GM23338 (cell line): ENCODE measurements at regions not wholly inside any gene's neighbourhood (a gene's known extent, or its start where the extent isn't known, plus 50 kb on each side); places are given as distances from the start of the nearest gene placed in this dataset.

Experiments used
- ATAC-seq: fragments of 200-7000 bp; cut with Tn5 transposase; 3 replicates; pipeline ENCODE4 v1.9.1; 2020
- DNase-seq: peaks from one replicate; pipeline ENCODE4 v3.0.0-alpha.2; 2015; ENCODE audit warnings: low spot score
- H2AFZ ChIP-seq: fragments of 200-600 bp; sonication (generic); 2 replicates; pipeline ENCODE4 v1.8.0; 2016; ENCODE audit warnings: antibody characterized with exemption, mild to moderate bottlenecking, moderate library complexity
- H3F3A ChIP-seq: fragments of 200-600 bp; sonication (generic); replicated peaks from 2 replicates; pipeline ENCODE4 v1.8.0; 2017; ENCODE audit warnings: antibody characterized with exemption, mixed run types, low read depth
- H3K27ac ChIP-seq: fragments of 200-600 bp; sonication (generic); 2 replicates; pipeline ENCODE4 v1.6.1; 2016; ENCODE audit warnings: low read depth
- H3K27me3 ChIP-seq: fragments of 200-600 bp; sonication (generic); 2 replicates; pipeline ENCODE4 v1.8.0; 2016; ENCODE audit warnings: mild to moderate bottlenecking, mixed run types, moderate library complexity; ENCODE audit not compliant: insufficient read depth
- H3K36me3 ChIP-seq: fragments of 200-600 bp; sonication (generic); 2 replicates; pipeline ENCODE4 v1.8.0; 2016; ENCODE audit warnings: mild to moderate bottlenecking; ENCODE audit not compliant: insufficient read depth
- H3K4me1 ChIP-seq: fragments of 200-600 bp; sonication (generic); 2 replicates; pipeline ENCODE4 v1.8.0; 2016; ENCODE audit warnings: mild to moderate bottlenecking, moderate library complexity; ENCODE audit not compliant: insufficient read depth
- H3K4me2 ChIP-seq: fragments of 200-600 bp; sonication (generic); 2 replicates; pipeline ENCODE4 v1.7.1; 2017; ENCODE audit warnings: mixed run types
- H3K4me3 ChIP-seq: fragments of 200-600 bp; sonication (generic); 2 replicates; pipeline ENCODE4 v1.6.1; 2016; ENCODE audit warnings: mixed run types
- H3K79me2 ChIP-seq: fragments of 200-600 bp; sonication (generic); replicated peaks from 2 replicates; pipeline ENCODE4 v1.8.0; 2017; ENCODE audit warnings: mild to moderate bottlenecking; ENCODE audit not compliant: insufficient read depth
- H3K9me2 ChIP-seq: fragments of 200-600 bp; sonication (generic); 2 replicates; pipeline ENCODE4 v1.8.0; 2017; ENCODE audit not compliant: insufficient read depth
- H4K20me1 ChIP-seq: fragments of 200-600 bp; sonication (generic); replicated peaks from 2 replicates; pipeline ENCODE4 v1.8.0; 2017; ENCODE audit warnings: mild to moderate bottlenecking; ENCODE audit not compliant: insufficient read depth
- H3K27ac Mint-ChIP-seq: 2 replicates; pipeline ENCODE4 v1.8.0; 2020; ENCODE audit warnings: inconsistent platforms, mild to moderate bottlenecking, moderate library complexity, mixed read lengths
- H3K27me3 Mint-ChIP-seq: 3 replicates; pipeline ENCODE4 v1.8.0; 2022; ENCODE audit warnings: low read depth, mild to moderate bottlenecking, moderate library complexity, mixed read lengths, inconsistent platforms; ENCODE audit not compliant: insufficient read depth, poor library complexity
- H3K36me3 Mint-ChIP-seq: 3 replicates; pipeline ENCODE4 v1.8.0; 2021; ENCODE audit warnings: low read depth, mild to moderate bottlenecking, inconsistent platforms, moderate library complexity, mixed read lengths
- H3K4me1 Mint-ChIP-seq: 3 replicates; pipeline ENCODE4 v1.8.0; 2020; ENCODE audit warnings: mild to moderate bottlenecking, inconsistent platforms, mixed read lengths
- H3K4me3 Mint-ChIP-seq: 3 replicates; pipeline ENCODE4 v1.8.0; 2021; ENCODE audit warnings: moderate library complexity, mild to moderate bottlenecking, inconsistent platforms, mixed read lengths
- H3K9me3 Mint-ChIP-seq: 3 replicates; pipeline ENCODE4 v1.8.0; 2020; ENCODE audit warnings: moderate library complexity, mild to moderate bottlenecking, inconsistent platforms, mixed read lengths
- CREB1 ChIP-seq: fragments of 250-450 bp; sonication (Bioruptor Pico); IDR thresholded peaks from 2 replicates; pipeline ENCODE4 v1.5.0; 2020; ENCODE audit warnings: low read depth, mild to moderate bottlenecking, moderate library complexity
- EZH2phosphoT487 ChIP-seq: fragments of 200-600 bp; sonication (generic); IDR thresholded peaks from one replicate; pipeline ENCODE4 v1.8.1; 2018; ENCODE audit warnings: antibody characterized with exemption; ENCODE audit not compliant: unreplicated experiment
- JUNB ChIP-seq: IDR thresholded peaks from one replicate; pipeline ENCODE4 v1.6.1; 2016; ENCODE audit warnings: antibody characterized with exemption; ENCODE audit not compliant: unreplicated experiment
- NANOG ChIP-seq: IDR thresholded peaks from 2 replicates; pipeline ENCODE4 v1.6.1; 2016; ENCODE audit warnings: antibody characterized with exemption, borderline replicate concordance
- POLR2AphosphoS5 ChIP-seq: IDR thresholded peaks from 2 replicates; pipeline ENCODE4 v1.6.1; 2016; ENCODE audit warnings: antibody characterized with exemption, low read depth
- REST ChIP-seq: IDR thresholded peaks from one replicate; pipeline ENCODE4 v1.6.1; 2018; ENCODE audit warnings: antibody characterized with exemption; ENCODE audit not compliant: unreplicated experiment
- STAT1 ChIP-seq: IDR thresholded peaks from one replicate; pipeline ENCODE4 v1.6.1; 2016; ENCODE audit warnings: antibody characterized with exemption; ENCODE audit not compliant: unreplicated experiment
- ZNF114 ChIP-seq: fragments of 250-450 bp; sonication (Bioruptor Pico); IDR thresholded peaks from 2 replicates; pipeline ENCODE4 v1.5.0; 2020; ENCODE audit warnings: mild to moderate bottlenecking, moderate library complexity
- TF ChIP-seq, protein P1 (sequence below): fragments of 250-450 bp; sonication (Bioruptor Pico); IDR thresholded peaks from 2 replicates; pipeline ENCODE4 v1.5.0; 2020; ENCODE audit warnings: mild to moderate bottlenecking, moderate library complexity
- TF ChIP-seq, protein P2 (sequence below), 2 experiments: fragments of 200-600 bp in 1 of 2; sonication (generic) in 1 of 2; conservative IDR thresholded peaks; 2 replicates each; pipeline versions ENCODE4 v1.5.1 to v1.6.1; 2016 to 2017; ENCODE audit warnings: antibody characterized with exemption in 2 of 2, low read depth in 2 of 2, mild to moderate bottlenecking in 2 of 2, moderate library complexity in 1 of 2

DNA sequence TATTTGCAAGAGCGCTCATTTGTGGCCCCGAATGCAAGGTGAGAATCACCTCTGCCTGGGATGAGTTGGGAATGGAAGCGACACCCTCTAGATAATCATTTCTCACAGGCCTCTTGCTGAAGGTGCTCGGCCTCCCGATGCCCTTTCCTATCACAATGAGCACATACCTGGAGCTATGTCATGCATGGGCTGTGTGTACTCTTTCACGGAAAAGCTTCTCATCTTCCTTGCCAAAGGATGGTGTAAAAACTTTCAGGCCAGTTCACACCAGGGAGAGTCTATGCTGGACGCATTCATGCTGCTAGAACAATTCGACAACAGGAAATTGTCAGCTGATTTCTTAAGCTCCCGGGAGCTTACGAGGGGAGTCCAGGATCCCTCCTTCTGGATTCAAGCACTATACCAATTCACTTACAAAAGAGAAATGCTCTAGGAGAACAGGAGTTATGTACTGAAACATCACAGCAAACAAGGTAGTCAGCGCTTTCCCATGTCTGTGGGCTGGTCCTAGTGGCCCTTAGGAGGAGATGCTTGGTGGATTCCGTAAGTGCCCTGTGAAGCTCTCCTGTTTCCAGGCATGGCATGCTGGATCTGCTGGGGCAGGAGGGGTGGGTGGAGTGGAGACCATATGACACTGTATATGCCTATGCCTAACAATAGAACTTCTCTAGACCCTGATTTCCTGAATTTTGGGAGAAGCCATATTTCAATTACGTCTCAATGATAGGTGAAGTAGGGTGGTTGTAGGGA is 53.1 kb upstream of the B3GAT1 start:
- no peaks in the 10 kb centered on the region for H3F3A ChIP-seq
- Mint-ChIP-seq H3K27me3 (peaks cover 19% of the 10 kb centered on the region), H3K27ac (no peak overlapping the region), H3K9me3 (no peaks in the 10 kb centered on the region; the same call in 2 of the 3 replicates), H3K4me1 (peaks cover 30% of the 10 kb centered on the region), H3K4me3 (no peak overlapping the region; the same call in 2 of the 3 replicates), H3K36me3 (no peaks in the 10 kb centered on the region)
- H4K20me1 ChIP-seq = no peaks in the 10 kb centered on the region
- H3K36me3 ChIP-seq = no peaks in the 10 kb centered on the region
- no peak overlapping the region for H2AFZ ChIP-seq
- no peaks in the 10 kb centered on the region for H3K79me2 ChIP-seq
- DNase-seq = no peak
- peaks cover 3% of the 10 kb centered on the region; the same call in 1 of the 2 replicates for H3K27me3 ChIP-seq
- no peak overlapping the region for H3K27ac ChIP-seq
- ATAC-seq = no peak
- TF ChIP-seq JUNB = no peak
- no peak overlapping the region for H3K4me2 ChIP-seq
- H3K4me1 ChIP-seq = peaks cover 11% of the 10 kb centered on the region; the same call in 1 of the 2 replicates
- no peak overlapping the region for H3K4me3 ChIP-seq
- 0 out of 2 replicates have a peak, but pooled peaks cover under 1% of the 10 kb centered on the region for H3K9me2 ChIP-seq

DNA sequence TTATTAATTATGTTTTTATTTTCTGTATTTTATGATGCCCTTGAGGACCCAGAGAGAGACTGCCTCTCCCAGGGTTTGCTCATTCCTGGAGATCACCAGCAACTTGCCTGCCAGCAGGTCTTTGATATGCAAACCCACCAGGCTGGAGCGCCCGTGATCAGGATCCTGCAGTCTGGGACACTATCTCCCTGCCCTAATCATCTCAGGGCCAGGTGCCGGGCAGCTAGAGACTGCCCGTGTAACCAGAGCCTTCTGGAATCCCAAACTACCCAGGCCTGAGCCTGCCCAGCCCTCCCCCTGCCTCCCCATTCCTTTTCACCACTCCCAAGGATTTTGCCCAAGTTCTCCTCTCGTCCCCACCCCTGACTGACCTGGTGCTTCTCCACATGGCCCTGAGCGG is 52.2 kb upstream of the B3GAT1 start:
- no peak overlapping the region for H2AFZ ChIP-seq
- no peaks in the 10 kb centered on the region for H4K20me1 ChIP-seq
- no peaks in the 10 kb centered on the region for H3K9me2 ChIP-seq
- no peak overlapping the region for H3K4me3 ChIP-seq
- H3K27ac ChIP-seq = no peak overlapping the region
- Mint-ChIP-seq H3K4me3 (no peak overlapping the region), H3K27ac (no peak overlapping the region), H3K9me3 (no peaks in the 10 kb centered on the region), H3K4me1 (peaks cover 34% of the 10 kb centered on the region), H3K27me3 (peaks cover 17% of the 10 kb centered on the region), H3K36me3 (no peaks in the 10 kb centered on the region)
- no peaks in the 10 kb centered on the region for H3K79me2 ChIP-seq
- H3F3A ChIP-seq = no peaks in the 10 kb centered on the region
- H3K4me2 ChIP-seq = no peak overlapping the region
- peak; percentile 72 for ATAC-seq
- peaks cover 3% of the 10 kb centered on the region; the same call in 1 of the 2 replicates for H3K27me3 ChIP-seq
- no peaks in the 10 kb centered on the region for H3K36me3 ChIP-seq
- peaks cover 11% of the 10 kb centered on the region; the same call in 1 of the 2 replicates for H3K4me1 ChIP-seq
- DNase-seq = peak; percentile 44
- TF ChIP-seq STAT1 (no peak), REST (no peak), NANOG (no peak), JUNB (no peak), CREB1 (CRISPR knock-in tag) (no peak), EZH2phosphoT487 (no peak), POLR2AphosphoS5 (no peak), ZNF114 (no peak)
- TF ChIP-seq, protein P1, sequence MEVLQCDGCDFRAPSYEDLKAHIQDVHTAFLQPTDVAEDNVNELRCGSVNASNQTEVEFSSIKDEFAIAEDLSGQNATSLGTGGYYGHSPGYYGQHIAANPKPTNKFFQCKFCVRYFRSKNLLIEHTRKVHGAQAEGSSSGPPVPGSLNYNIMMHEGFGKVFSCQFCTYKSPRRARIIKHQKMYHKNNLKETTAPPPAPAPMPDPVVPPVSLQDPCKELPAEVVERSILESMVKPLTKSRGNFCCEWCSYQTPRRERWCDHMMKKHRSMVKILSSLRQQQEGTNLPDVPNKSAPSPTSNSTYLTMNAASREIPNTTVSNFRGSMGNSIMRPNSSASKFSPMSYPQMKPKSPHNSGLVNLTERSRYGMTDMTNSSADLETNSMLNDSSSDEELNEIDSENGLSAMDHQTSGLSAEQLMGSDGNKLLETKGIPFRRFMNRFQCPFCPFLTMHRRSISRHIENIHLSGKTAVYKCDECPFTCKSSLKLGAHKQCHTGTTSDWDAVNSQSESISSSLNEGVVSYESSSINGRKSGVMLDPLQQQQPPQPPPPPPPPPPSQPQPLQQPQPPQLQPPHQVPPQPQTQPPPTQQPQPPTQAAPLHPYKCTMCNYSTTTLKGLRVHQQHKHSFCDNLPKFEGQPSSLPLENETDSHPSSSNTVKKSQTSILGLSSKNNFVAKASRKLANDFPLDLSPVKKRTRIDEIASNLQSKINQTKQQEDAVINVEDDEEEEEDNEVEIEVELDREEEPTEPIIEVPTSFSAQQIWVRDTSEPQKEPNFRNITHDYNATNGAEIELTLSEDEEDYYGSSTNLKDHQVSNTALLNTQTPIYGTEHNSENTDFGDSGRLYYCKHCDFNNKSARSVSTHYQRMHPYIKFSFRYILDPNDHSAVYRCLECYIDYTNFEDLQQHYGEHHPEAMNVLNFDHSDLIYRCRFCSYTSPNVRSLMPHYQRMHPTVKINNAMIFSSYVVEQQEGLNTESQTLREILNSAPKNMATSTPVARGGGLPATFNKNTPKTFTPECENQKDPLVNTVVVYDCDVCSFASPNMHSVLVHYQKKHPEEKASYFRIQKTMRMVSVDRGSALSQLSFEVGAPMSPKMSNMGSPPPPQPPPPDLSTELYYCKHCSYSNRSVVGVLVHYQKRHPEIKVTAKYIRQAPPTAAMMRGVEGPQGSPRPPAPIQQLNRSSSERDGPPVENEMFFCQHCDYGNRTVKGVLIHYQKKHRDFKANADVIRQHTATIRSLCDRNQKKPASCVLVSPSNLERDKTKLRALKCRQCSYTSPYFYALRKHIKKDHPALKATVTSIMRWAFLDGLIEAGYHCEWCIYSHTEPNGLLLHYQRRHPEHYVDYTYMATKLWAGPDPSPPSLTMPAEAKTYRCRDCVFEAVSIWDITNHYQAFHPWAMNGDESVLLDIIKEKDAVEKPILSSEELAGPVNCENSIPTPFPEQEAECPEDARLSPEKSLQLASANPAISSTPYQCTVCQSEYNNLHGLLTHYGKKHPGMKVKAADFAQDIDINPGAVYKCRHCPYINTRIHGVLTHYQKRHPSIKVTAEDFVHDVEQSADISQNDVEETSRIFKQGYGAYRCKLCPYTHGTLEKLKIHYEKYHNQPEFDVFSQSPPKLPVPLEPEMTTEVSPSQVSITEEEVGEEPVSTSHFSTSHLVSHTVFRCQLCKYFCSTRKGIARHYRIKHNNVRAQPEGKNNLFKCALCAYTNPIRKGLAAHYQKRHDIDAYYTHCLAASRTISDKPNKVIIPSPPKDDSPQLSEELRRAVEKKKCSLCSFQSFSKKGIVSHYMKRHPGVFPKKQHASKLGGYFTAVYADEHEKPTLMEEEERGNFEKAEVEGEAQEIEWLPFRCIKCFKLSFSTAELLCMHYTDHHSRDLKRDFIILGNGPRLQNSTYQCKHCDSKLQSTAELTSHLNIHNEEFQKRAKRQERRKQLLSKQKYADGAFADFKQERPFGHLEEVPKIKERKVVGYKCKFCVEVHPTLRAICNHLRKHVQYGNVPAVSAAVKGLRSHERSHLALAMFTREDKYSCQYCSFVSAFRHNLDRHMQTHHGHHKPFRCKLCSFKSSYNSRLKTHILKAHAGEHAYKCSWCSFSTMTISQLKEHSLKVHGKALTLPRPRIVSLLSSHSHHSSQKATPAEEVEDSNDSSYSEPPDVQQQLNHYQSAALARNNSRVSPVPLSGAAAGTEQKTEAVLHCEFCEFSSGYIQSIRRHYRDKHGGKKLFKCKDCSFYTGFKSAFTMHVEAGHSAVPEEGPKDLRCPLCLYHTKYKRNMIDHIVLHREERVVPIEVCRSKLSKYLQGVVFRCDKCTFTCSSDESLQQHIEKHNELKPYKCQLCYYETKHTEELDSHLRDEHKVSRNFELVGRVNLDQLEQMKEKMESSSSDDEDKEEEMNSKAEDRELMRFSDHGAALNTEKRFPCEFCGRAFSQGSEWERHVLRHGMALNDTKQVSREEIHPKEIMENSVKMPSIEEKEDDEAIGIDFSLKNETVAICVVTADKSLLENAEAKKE (CRISPR knock-in tag) = no peak
- TF ChIP-seq, protein P2, sequence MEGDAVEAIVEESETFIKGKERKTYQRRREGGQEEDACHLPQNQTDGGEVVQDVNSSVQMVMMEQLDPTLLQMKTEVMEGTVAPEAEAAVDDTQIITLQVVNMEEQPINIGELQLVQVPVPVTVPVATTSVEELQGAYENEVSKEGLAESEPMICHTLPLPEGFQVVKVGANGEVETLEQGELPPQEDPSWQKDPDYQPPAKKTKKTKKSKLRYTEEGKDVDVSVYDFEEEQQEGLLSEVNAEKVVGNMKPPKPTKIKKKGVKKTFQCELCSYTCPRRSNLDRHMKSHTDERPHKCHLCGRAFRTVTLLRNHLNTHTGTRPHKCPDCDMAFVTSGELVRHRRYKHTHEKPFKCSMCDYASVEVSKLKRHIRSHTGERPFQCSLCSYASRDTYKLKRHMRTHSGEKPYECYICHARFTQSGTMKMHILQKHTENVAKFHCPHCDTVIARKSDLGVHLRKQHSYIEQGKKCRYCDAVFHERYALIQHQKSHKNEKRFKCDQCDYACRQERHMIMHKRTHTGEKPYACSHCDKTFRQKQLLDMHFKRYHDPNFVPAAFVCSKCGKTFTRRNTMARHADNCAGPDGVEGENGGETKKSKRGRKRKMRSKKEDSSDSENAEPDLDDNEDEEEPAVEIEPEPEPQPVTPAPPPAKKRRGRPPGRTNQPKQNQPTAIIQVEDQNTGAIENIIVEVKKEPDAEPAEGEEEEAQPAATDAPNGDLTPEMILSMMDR (conservative IDR thresholded peaks at IDR 0.05; ENCODE audit: low read depth in 2 of 2) = no peak
